ENCODE measurements at regions not wholly inside any gene's neighbourhood (a gene's known extent, or its start where the extent isn't known, plus 50 kb on each side); places are given as distances from the start of the nearest gene placed in this dataset.
"Not testable (repeated sequence)": the region's sequence is repeated elsewhere in the genome, so short reads cannot be mapped to it uniquely, and the experiment has no call there.

GRCh38 chr12:131466932-131467331 lies 244.0 kb upstream of the SFSWAP start:
- no peak overlapping the region for H3K27ac ChIP-seq
- TF ChIP-seq CTCF (conservative IDR thresholded peaks at IDR 0.05), result no peak

- no peak for TF ChIP-seq CTCF (conservative IDR thresholded peaks at IDR 0.05)
- no peak overlapping the region for H3K27ac ChIP-seq
Observed at GRCh38 chr12:131468206-131468605, 242.7 kb upstream of the SFSWAP start.

GRCh38 chr12:131469945-131470344 lies 240.9 kb upstream of the SFSWAP start:
- not testable (repeated sequence) for H3K27ac ChIP-seq

GRCh38 chr12:131471271-131471905 lies 239.5 kb upstream of the SFSWAP start:
- no peak for TF ChIP-seq CTCF (conservative IDR thresholded peaks at IDR 0.05)
- H3K27ac ChIP-seq, result no peak overlapping the region

- no peak overlapping the region for H3K27ac ChIP-seq
- TF ChIP-seq CTCF (conservative IDR thresholded peaks at IDR 0.05), result no peak
Observed at GRCh38 chr12:131471946-131472732, 238.8 kb upstream of the SFSWAP start.

GRCh38 chr12:131473261-131473660 lies 237.6 kb upstream of the SFSWAP start:
- no peak overlapping the region for H3K27ac ChIP-seq
- no peak for TF ChIP-seq CTCF (conservative IDR thresholded peaks at IDR 0.05)

GRCh38 chr12:131473741-131474709 lies 236.9 kb upstream of the SFSWAP start:
- no peak overlapping the region for H3K27ac ChIP-seq
- TF ChIP-seq CTCF (conservative IDR thresholded peaks at IDR 0.05), result no peak

GRCh38 chr12:131475012-131475411 lies 235.9 kb upstream of the SFSWAP start:
- not testable (repeated sequence) for H3K27ac ChIP-seq

Data from VCaP (cell line).